Embryonic facial prominence (tissue), 1 donor: ENCODE measurements at regions not wholly inside any gene's neighbourhood (a gene's known extent, or its start where the extent isn't known, plus 50 kb on each side); places are given as distances from the start of the nearest gene placed in this dataset.
A peak's percentile ranks its signal among the peaks of the same experiment; 100 is the strongest.

Source experiments
- DNase-seq: peaks from one replicate; pipeline ENCODE4 v3.0.0-alpha.2; 2016; ENCODE audit errors: extremely low spot score

DNA sequence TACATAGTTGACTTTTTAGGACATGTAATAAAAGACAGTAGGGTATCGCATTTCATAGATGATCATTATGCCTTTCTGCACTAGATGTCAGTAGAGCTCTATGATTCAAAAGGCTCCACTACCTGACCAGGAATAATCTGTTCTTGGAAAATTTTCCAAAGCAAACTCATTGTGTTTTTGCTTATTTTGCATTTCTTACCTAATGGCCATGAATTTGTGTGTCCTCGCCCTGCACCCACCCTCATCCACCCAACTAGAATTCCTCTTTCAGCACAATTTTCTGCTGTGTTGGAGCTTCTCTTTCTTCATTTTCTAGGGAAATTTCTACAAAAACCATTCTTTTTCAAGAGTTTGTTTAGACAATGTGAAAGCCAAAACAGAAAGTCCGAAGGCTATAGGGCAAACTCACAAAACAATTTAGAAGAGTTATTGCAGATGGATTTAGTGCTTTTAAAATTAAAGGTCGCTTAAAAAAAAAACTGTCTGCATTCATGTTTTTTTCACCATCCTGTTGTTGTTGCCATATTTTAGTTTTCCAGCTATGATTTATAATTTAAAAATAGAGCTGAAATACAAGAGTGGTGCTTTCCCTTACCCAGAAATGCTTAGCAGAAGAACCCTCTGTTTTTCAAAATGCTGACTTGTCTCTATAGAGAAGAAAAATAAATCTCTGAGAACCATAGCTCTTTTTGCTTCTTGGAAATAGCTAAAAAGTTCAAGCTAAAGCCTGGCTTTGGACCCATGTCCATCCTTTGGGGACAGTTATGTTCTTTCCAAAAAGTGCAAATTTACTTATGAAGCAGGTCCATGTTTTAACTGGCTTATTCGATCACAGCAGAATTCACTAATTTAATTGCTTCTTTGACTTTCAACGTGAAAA is 183.7 kb downstream of the SPATA18 start:
- DNase-seq, result peak; percentile 75

- no peak for DNase-seq
Measured at GRCh38 chr4:52235552-52236201, 184.6 kb downstream of the SPATA18 start.

DNA sequence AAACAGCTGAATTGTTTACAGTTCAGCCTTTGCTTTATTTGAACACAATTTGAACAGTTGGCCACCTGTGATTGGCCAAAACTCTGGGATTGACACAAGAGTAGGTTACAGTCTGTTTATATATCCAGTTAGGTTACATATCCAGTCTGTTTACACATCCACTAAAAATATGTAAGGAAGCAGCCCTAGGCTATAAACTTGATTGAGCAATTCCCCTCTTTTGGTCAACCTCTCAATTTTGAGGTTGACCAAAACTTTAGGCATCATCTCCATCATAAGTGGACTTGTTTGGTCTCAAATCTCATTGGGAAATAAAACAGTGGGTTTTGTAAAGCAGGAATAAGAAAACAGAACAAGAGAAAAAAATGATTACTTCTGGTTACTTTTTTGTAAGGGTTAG is 190.8 kb downstream of the SPATA18 start:
- DNase-seq, result no peak

DNA sequence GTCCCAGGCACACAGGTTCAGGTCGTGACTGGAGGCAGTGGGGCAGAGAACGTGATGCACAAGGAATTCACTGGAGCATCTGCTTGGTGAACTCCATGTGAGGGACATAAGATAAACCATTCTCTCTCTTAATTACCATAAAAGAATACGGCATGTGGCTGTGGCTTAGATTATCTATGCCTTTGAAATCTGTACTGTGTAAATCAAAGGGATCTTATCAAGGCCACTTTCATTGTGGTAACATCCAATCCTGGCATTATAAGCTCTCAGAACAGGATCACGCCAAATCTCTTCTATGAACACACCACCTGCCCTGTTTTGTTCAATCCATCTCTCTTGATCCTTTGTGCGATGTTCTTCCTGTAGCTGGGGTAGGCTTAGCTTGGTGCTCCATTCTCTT is 192.3 kb downstream of the SPATA18 start:
- no peak for DNase-seq

GRCh38 chr4:52244103-52244775 is 193.1 kb downstream of the SPATA18 start:
- no peak for DNase-seq

DNA sequence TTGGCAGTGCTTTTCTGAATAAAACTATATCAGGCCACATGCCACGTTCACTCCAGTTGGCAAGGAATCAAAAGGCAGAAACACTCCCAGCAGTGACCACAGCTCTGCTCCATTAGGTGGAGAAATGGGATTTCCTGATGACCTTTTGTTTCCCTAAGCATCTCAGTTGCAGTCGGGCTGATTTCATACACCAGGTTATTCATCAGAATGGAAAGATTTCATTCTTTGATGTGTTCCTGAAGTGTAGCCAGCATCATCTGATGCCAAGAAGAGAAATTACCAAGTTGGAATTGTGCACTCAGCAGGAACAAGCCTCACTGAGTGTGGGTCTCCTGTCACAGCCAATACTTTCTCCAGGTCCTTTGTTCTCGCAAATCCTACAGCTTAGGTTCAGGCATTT is 193.7 kb downstream of the SPATA18 start:
- no peak for DNase-seq

DNA sequence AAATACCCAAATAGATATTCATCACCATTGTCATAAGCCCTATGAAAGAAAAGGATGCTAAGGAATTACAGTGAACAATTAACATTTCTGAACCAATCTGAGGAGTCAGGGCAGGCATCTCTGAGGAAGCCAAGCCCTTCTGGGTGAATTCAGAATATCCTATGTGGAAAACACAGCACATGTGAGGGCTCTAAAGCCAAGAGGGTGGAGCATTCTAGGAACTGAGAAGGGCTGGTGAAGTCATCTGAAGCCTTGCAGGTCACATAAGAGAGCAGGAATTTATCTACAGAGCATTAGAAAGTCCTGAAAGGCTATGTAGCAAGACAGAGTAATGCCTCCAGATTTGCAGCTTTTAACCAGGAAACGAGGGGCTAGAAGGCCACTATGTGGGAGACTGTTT is 195.7 kb downstream of the SPATA18 start:
- no peak for DNase-seq

DNA sequence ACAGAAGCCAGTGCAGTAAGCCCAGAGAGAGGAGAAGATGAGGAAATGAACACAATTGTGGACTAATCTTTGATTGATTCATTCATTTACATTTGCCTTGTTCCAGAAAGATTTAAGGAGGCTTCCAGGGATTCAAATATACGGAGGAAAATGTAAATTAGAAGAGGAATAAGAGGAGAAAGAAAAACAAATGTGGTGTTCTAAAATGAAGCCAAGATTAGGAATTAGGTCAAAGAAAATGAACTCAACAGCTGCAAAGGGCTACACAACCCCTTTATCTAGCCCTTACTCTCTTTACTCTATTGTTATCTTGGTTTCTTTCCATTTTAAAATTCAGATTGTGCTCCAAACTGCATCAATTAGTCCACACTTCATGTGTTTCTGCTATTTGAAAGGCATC is 196.8 kb downstream of the SPATA18 start:
- no peak for DNase-seq

DNA sequence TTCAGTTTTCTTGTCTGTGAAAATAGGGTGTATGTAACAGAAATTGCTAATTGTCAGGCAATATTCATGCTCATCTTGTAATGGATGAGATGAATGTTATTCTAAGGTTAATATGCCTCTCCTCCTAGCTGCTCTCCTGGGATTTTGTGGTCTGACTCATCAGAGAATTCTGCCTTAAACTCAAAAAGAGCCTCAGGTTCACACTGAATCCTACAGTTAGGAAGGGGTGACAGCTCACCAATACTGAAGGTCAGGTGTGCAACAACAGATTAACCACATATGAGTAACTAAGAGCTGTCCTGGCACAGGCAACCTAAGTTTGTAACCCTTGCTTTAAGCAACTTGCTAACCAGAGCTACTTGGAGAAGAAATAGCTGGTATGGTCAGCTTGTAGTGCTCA is 197.7 kb downstream of the SPATA18 start:
- DNase-seq, result no peak

DNA sequence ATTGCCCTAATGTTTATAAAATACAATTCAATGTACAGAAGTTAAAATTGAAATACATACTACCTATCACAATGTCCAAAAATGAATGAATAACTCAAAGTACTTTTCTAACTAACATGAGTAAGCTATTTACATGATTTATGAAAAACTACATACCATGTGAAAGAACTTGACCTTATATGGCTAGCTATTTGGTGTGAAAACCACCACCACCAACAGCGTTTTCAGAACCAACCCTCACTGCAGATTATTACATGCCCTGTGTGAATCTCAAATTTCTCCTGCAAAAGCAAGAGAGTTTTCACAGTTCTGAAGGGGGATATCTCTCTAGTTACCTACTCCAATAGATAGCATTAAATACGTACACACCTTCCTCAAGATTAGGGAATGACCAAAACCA is 198.5 kb downstream of the SPATA18 start:
- no peak for DNase-seq

GRCh38 chr4:52250154-52250553 is 199.1 kb downstream of the SPATA18 start:
- no peak for DNase-seq

DNA sequence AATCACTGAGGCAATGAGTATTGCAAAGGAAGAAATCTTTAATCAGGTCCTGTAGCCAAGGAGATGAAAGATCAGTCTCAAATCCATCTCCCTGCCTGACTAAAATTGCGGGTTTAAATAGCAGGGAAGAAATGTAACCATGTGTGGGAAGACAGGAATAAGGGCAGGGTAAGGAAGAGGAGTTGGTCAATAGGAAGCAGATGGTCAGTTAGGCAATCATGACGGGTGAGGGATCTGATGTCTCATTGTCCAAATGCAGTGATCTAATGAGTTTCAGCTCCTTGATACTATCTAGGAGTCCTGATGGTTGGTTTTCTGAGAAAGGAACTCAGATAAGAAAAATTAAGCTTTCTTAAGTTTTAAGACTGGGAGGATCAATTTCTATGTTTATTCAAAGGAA is 200.8 kb downstream of the SPATA18 start:
- DNase-seq, result no peak

GRCh38 chr4:52253025-52253424 is 201.9 kb downstream of the SPATA18 start:
- no peak for DNase-seq

DNA sequence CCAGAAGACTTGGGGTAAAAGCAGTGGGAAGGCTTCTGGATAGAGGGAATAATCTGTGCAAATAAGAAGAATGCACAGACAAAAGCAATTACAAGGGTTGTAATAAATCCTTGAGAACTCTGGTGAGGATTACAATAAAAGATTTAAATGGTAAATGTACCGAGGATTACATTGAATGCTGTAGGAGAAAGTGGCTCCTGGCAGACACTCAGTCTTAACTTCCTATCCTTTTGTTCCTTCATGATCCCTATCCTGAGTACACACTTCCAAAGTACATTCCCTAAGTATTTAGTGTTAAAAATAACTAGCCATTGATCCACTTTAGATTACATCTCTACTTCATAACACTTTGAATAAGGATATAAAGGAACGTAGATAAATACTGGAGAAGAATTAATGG is 205.4 kb downstream of the SPATA18 start:
- DNase-seq, result no peak

GRCh38 chr4:52259978-52260377 is 208.9 kb downstream of the SPATA18 start:
- no peak for DNase-seq

DNA sequence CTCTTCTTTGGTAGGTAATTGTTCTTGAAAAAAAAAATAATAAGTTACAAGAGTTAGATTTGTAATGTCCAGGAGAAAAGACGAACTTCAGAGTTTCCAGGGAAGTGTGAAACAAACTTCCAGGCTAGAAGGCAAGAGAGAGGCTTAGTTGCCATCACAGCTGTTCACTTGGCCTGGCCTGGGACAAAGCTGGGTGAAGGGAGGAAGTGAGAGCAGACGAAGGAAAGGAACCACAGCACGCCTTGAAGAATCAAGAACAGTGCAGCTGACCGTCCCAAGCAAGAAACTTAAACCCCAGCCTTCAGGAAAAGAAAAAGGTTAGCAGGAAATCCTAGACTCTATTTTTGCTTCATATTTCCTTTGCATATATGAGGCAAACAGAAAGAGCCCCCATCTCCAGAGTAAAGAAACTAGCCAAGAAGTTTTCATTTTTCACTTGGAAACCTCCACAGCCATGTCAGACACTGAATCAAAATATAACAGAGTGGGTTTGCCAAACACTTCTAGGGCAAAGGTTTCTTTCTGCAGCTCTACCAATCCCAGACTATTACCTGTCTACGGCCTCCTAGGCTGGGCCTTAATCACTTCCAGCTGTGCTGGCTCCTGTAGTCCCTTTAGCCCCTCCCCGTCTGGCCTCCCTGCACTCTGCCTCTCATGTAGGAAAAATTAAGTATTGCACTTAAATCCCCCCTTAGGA is 209.6 kb downstream of the SPATA18 start:
- peak; percentile 83 for DNase-seq

GRCh38 chr4:52263607-52264006 is 212.5 kb downstream of the SPATA18 start:
- no peak for DNase-seq

GRCh38 chr4:52265781-52266525 is 214.8 kb downstream of the SPATA18 start:
- DNase-seq, result no peak

DNA sequence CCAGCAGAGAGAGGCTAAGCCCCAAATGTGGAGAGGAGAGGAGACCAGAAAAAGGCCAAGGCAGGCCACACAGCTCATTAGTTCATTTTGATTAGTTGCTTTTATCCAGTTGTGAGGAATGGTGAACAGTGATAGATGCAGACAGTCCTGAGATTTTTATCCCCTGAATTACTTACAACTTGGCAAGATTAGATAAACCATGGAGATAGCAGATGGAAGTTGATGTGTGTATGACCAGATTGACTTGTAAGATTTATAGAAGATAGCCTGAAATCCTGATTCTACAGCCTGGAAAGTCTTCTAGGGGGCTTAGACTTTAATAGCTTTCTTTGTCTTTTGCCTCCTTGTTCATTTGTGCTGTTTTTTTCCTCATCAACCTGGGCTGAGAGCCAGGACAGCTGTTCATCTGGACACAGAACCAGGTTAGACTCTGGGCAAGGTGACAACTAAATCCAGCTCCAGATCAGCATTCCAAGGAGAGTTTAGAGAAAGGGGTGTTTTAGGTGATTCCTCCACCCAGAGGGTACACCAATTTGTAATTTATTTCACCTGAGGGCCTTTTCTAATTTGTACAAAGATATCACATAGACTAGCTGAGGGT is 215.5 kb downstream of the SPATA18 start:
- no peak for DNase-seq

- DNase-seq, result no peak
Measured at GRCh38 chr4:52269761-52270160, 218.7 kb downstream of the SPATA18 start.

DNA sequence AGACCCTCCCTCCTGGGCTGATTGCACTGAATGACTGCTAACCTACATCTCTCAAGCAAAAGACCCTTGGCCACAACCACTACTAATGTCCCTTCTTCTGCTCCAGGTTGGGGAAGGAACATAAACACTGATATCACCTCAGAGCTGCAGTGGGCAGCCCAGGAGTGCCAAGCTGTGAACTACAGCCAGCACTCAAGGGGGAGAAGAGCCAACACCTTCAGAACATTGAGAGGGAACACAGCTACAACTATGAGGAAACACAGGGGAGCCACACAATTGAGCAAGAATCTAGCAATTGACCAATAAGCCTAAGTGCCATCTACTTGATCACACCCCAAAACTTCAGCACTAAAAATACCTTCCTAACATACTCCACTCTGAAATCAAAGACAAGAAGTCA is 222.8 kb downstream of the SPATA18 start:
- DNase-seq, result no peak
